GM18507 (cell line): ENCODE measurements at regions not wholly inside any gene's neighbourhood (a gene's known extent, or its start where the extent isn't known, plus 50 kb on each side); places are given as distances from the start of the nearest gene placed in this dataset.

Source experiments
- DNase-seq: peaks from one replicate; pipeline ENCODE4 v3.0.0; 2011; ENCODE audit warnings: low read depth; ENCODE audit not compliant: insufficient read length; ENCODE audit errors: extremely low spot score
- FAIRE-seq: peaks from 2 replicates; lab custom pipeline; 2011; peaks lifted over from hg19 to GRCh38; lab: Jason Lieb, UNC

DNA sequence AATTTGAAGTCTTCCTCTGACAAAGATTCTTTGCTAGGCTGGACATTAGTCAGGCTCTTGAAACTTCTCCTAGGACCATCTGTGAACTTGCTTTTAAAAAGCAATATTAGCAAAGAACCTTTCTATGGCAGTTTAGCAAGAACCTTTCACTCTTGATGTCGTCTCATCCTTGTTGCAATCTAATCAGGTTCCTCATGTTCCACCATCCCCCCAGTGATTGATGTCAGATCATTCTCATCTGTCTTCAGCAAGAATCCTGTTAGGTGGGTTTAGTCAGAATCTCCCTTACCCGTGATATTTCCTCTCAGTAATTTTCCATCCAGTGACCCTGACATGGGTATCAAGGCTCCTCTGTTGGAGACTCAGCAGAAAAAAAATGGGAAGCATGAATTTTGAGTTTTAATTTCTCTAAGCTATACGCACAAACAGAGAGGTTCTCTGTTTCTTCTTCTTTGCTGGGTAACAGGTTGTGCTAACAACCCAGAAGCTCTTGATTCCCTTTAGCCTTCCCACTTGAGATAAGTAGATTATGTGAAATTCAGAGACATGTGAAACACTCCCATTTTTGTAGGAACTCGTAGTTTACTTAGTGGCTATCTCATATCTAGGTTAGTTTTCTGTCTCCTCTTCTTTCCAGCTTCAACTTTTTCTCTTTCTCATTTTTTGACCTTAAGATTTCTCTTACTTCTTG, 507.4 kb downstream of the C4orf33 start:
- DNase-seq (no peak), FAIRE-seq (no peak)

DNA sequence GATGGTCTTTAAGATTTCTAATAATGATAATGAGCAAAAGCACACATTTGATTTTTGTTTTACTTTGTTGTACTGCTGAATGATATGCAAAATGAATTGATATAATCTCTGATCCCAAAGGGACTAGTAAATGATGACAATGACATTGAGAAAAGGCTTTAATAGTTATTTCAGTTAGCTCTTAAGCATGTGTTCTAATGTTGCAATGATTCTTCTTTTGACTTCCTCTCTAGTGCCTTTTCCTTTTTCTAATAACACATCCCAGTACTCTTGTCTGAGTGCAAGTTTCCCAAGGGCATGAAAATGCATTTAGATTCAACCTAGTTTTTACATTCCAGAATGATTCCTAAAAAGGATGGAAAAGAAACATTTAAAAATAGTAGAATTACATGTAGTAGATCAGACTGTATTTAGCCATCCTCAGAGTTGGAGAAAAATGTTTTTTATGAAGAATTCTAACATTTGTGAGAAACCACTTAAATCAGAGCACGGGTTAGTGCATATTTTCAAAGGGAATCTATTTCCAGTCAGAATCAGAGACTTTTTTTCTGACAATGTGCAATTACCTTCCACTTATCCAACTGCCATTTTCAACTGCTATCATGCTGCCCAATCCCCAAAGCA, 508.8 kb downstream of the C4orf33 start:
- DNase-seq, result no peak
- FAIRE-seq, result no peak

- FAIRE-seq (no peak), DNase-seq (no peak)
Measured at GRCh38 chr4:129614611-129615010, 518.7 kb downstream of the C4orf33 start.

DNA sequence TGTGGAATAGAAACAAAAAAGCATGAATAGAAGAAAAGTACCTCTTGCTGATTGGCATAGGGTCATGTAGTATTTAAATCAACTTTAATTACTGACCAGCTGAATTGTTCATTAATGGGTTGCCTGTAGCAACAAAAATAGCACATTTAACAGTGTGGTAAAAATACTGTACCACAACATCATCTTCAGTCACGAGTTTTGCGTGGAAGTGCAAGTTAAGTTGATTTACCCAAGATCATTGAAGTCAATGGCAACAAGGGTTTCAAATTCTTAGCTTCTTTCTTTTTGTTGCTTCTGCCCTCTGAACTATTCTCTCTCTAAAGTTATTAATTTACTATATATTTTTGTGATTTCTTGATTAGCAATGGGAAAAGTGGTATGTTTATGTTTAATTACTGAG, 526.6 kb downstream of the C4orf33 start:
- DNase-seq (no peak), FAIRE-seq (no peak)

DNA sequence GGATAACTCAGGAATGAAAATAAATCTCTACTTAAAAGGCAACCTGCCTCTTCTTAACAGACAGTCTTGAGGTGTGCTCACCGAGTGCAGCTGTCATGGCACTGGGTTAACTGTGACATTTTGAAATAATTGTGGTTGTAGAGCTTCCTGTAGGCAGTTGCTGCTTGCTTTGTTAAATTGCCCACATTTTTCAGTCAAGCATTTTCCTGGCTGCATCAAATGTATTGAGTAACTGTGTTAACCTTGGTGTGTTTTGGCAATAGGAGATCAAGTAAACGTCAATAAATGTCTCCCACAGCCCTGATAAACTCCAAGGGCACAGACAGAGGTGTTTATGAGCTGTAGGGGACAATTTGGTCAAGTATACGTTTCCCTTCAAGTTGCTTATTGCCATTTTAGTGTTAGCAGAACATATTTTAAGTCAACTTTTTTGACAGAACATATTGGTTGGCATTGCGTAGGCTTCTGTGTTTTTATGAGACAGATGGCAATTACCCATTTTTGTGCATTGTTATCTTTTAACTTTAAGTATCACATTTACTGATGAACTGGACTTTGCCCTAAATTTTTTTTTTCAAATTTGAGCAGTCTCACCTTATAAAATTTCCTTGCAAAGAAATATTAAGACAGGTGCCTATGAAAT, 527.4 kb downstream of the C4orf33 start:
- FAIRE-seq (no peak), DNase-seq (no peak)

DNA sequence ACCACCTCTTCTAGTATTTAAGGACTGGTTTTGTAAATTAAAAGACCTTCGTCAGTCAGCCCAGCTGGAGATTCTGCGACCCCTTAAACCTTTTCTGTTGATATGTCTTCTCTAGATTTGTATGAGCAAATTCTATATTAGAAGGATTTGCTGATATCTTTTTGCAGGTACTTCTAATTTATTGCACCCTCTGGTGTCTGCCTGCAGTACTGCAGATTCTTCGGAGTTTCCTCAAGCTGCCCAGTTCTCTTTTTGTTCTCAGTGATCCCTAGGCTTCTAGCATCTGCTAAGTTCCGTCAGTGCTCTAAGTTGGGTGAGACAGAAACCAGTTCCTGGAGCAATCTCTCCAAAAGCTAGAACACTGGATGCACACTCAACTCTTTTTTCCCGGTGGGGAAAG, 545.2 kb downstream of the C4orf33 start:
- FAIRE-seq (peak; percentile 75), DNase-seq (no peak)

DNA sequence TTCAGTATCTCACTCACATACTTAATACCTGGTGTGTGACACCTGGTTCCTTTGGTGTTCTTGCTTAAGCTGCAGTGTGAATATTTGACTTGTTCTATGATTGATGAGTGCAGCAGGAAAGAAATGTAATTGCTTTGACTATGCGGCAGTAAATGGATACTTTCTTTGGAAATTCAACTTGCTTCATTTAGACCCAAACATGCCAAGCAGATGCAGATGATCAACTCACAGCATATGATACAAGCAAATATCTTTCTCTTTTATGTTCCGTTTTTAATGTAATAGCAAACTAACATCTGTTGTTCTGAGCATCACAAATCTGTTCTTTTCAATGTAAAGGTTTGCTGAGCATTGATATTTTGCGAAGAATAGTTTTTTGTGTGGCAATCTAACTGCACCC, 549.5 kb downstream of the C4orf33 start:
- FAIRE-seq (no peak), DNase-seq (no peak)

- no peak for FAIRE-seq
- no peak for DNase-seq
Measured at GRCh38 chr4:129668092-129668491, 572.1 kb downstream of the C4orf33 start.

GRCh38 chr4:129672941-129673340, 577.0 kb downstream of the C4orf33 start:
- DNase-seq (no peak), FAIRE-seq (no peak)

DNA sequence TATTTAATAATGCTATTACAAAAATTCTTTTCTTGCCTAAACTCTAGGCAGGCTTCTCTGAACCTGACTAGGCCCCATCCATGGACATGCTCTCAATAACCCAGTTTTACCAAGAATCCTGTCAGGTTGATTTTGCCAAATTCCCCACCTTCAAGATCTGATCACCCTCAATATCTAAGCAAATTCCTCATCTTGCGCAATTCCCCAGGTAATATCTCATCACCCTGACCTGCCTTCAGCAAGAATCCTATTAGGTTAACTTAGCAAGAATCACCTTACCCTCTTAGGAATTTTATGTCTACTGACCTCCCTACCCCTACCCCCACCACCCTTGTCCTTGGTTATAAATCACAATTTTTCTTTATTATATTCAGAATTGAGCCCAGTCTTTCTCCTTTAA, 579.1 kb downstream of the C4orf33 start:
- no peak for FAIRE-seq
- no peak for DNase-seq

DNA sequence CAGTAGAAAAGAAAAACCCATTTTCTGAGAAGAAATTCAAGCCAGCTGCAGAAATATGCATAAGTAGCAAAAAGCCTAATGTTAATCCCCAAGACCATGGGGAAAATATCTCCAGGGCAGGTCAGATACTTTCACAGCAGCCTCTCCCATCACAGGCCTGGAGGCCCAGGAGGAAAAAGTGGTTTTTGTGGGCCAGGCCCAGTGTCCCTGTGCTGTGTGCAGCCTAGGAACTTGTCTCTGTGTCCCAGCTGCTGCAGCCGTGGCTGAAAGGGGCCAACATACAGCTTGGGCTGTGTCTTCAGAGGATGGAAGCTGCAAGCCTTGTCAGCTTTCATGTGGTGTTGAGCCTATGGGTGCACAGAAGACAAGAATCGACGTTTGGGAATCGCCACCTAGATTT, 581.0 kb downstream of the C4orf33 start:
- FAIRE-seq (no peak), DNase-seq (no peak)

GRCh38 chr4:129682586-129682985, 586.6 kb downstream of the C4orf33 start:
- FAIRE-seq (no peak), DNase-seq (no peak)

DNA sequence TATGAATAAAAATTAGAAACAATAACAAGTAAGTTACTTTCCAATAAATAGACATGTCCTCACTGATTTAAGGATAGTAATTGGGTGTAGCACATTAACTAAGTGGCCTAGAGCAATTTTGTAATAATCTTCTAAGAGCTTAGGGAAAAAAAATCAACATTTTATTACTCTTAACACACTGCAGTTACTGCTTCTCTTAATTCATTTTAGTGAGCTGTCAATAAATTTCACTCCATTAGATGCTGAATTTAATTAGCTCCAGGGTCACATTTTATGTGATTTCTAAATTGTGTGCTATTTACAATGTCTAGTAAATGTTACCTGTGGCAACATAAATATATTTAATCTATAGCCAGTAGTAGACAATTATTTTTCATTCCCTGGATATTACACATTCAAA, 612.0 kb downstream of the C4orf33 start:
- no peak for FAIRE-seq
- no peak for DNase-seq

- FAIRE-seq (no peak), DNase-seq (no peak)
Measured at GRCh38 chr4:129708784-129709183, 612.8 kb downstream of the C4orf33 start.

DNA sequence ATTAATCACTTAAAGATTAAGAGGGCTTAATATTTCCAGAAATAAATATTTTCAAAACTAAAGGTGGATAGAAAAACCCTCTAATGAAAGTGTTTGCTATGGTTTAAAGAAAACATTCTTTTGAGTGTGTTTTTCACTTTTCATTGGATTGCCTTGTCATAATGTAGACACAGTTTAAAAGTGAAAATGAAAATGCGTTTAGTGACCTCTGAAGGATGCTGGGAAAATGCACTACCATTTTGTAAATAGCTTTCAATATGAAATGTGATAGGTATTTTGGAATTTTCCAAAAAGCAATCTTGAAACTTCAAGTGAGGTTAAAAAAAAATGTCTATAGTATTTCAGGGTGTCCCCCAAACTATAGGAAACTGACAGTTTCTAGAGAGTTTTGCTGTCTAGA, 642.2 kb downstream of the C4orf33 start:
- FAIRE-seq, result no peak

GRCh38 chr4:129747756-129748155, 651.8 kb downstream of the C4orf33 start:
- no peak for FAIRE-seq
- DNase-seq, result no peak

More for the DNA sequence above, 642.2 kb downstream of the C4orf33 start:
- DNase-seq, result no peak

DNA sequence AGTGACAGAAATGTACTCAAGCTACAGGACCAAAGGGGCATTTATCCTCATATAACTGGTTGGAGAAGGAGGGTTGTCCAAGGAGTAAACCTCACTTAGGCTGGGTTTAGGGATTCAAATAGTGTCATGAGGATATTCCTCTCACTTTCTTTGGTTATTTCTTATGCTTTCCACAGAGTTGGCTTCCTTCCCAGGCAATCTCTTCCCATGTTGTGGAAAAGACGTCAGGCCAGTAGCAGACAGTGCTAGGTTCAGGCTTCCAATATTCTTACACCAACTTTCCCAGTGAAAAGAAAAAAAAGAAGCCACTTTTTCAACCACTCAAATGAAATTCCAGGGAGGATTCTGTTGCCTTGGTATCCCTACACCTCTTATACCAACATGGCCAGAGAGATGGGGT, 653.0 kb downstream of the C4orf33 start:
- FAIRE-seq, result no peak
- DNase-seq, result no peak

DNA sequence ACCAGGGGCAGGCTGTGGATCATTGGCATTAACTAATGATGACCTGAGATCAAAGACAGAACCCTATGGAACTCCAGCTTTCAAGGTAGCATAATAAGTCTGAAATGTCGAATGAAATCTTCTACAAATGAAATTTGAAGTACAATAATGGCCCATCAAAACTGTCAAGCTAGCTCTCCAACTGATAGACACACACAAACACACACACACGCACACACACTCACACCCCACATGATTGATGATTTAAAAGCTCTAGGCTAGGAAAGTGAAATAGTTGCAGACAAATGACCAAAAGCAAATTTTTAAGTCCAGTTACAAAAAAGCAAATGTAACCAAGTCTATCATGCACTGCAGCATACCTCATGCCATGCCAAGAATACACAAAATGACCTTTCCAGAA, 655.7 kb downstream of the C4orf33 start:
- FAIRE-seq (no peak), DNase-seq (no peak)

GRCh38 chr4:129783596-129783995, 687.6 kb downstream of the C4orf33 start:
- DNase-seq, result no peak
- no peak for FAIRE-seq

DNA sequence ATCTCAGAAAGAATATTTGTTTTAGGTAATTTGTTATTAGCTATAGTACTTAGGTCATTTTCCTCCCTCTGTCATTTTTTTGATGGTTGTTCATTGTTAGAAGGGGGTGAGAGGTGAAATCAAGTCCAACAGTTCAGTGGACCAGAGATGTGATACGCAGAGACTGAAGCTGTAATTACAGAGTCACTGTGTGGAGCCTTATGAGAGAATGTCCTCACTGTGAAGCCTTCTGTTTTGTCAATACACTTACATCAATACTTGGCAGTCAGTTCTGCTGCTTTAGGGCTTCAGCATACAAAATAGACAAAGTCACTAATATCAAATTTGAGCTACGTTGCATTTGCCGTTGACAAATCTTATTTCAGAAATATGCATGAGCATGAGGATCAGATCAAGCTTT, 692.5 kb downstream of the C4orf33 start:
- FAIRE-seq (no peak), DNase-seq (no peak)

GRCh38 chr4:129804461-129804981, 708.6 kb downstream of the C4orf33 start:
- no peak for DNase-seq
- FAIRE-seq, result no peak
